ENCODE measurements at regions not wholly inside any gene's neighbourhood (a gene's known extent, or its start where the extent isn't known, plus 50 kb on each side); places are given as distances from the start of the nearest gene placed in this dataset.

GRCh38 chr1:34324879-34325440 is 148.3 kb downstream of the C1orf94 start:
- ChIA-PET POLR2A (no interaction called here), CTCF (no interaction called here)

- ChIA-PET POLR2A (no interaction called here), CTCF (no interaction called here)
These were observed 151.6 kb downstream of the C1orf94 start for GRCh38 chr1:34328281-34328799.

- POLR2A ChIA-PET: no interaction called here
- CTCF ChIA-PET: no interaction called here
These were observed 153.4 kb downstream of the C1orf94 start for GRCh38 chr1:34330061-34330460.

- ChIA-PET CTCF (no interaction called here), POLR2A (no interaction called here)
These were observed 154.6 kb downstream of the C1orf94 start for GRCh38 chr1:34331020-34331926.

GRCh38 chr1:34332996-34333395 is 156.3 kb downstream of the C1orf94 start:
- CTCF ChIA-PET: no interaction called here
- POLR2A ChIA-PET: no interaction called here

- CTCF ChIA-PET: no interaction called here
- POLR2A ChIA-PET: no interaction called here
These were observed 162.2 kb downstream of the C1orf94 start for GRCh38 chr1:34338871-34339270.

GRCh38 chr1:34341896-34342295 is 165.2 kb downstream of the C1orf94 start:
- POLR2A ChIA-PET: no interaction called here
- CTCF ChIA-PET: no interaction called here

- POLR2A ChIA-PET: no interaction called here
These were observed 165.6 kb downstream of the C1orf94 start for GRCh38 chr1:34342334-34342733.

GRCh38 chr1:34346128-34346527 is 169.4 kb downstream of the C1orf94 start:
- ChIA-PET CTCF (no interaction called here), POLR2A (no interaction called here)

More at GRCh38 chr1:34342334-34342733, 165.6 kb downstream of the C1orf94 start:
- CTCF ChIA-PET: no interaction called here

GRCh38 chr1:34353409-34353808 is 176.7 kb downstream of the C1orf94 start:
- POLR2A ChIA-PET: no interaction called here
- CTCF ChIA-PET: no interaction called here

- POLR2A ChIA-PET: no interaction called here
These were observed 177.7 kb downstream of the C1orf94 start for GRCh38 chr1:34354367-34354766.

GRCh38 chr1:34356853-34357252 is 180.1 kb downstream of the C1orf94 start:
- ChIA-PET POLR2A (no interaction called here), CTCF (no interaction called here)

More at GRCh38 chr1:34354367-34354766, 177.7 kb downstream of the C1orf94 start:
- CTCF ChIA-PET: no interaction called here

GRCh38 chr1:34358636-34359035 is 181.9 kb downstream of the C1orf94 start:
- CTCF ChIA-PET: no interaction called here
- POLR2A ChIA-PET: no interaction called here

GRCh38 chr1:34359411-34359810 is 182.7 kb downstream of the C1orf94 start:
- ChIA-PET CTCF (no interaction called here), POLR2A (no interaction called here)

GRCh38 chr1:34360574-34360973 is 183.9 kb downstream of the C1orf94 start:
- CTCF ChIA-PET: no interaction called here
- POLR2A ChIA-PET: no interaction called here

GRCh38 chr1:34361121-34361520 is 184.4 kb downstream of the C1orf94 start:
- ChIA-PET CTCF (no interaction called here), POLR2A (no interaction called here)

- ChIA-PET CTCF (no interaction called here), POLR2A (no interaction called here)
These were observed 185.2 kb downstream of the C1orf94 start for GRCh38 chr1:34361781-34362357.

- POLR2A ChIA-PET: no interaction called here
These were observed 186.2 kb downstream of the C1orf94 start for GRCh38 chr1:34362949-34363348.

GRCh38 chr1:34363447-34363846 is 186.7 kb downstream of the C1orf94 start:
- ChIA-PET CTCF (no interaction called here), POLR2A (no interaction called here)

More at GRCh38 chr1:34362949-34363348, 186.2 kb downstream of the C1orf94 start:
- CTCF ChIA-PET: no interaction called here

- ChIA-PET CTCF (no interaction called here), POLR2A (no interaction called here)
These were observed 187.2 kb downstream of the C1orf94 start for GRCh38 chr1:34363915-34364314.

GRCh38 chr1:34364376-34364775 is 187.7 kb downstream of the C1orf94 start:
- CTCF ChIA-PET: no interaction called here
- POLR2A ChIA-PET: no interaction called here

Measured in activated CD8-positive, alpha-beta memory T cell treated with anti-CD3 and anti-CD28 coated beads for 36 hours (primary cell).